GM18508 (cell line): ENCODE measurements at regions not wholly inside any gene's neighbourhood (a gene's known extent, or its start where the extent isn't known, plus 50 kb on each side); places are given as distances from the start of the nearest gene placed in this dataset.
"Not testable (repeated sequence)": the region's sequence is repeated elsewhere in the genome, so short reads cannot be mapped to it uniquely, and the experiment has no call there.

Source experiments
- ATAC-seq: cut with Tn5 transposase; IDR thresholded peaks from one replicate; pipeline ENCODE4 v1.9.1; 2021; ENCODE audit warnings: moderate number of reproducible peaks; ENCODE audit not compliant: insufficient read depth, unreplicated experiment

DNA sequence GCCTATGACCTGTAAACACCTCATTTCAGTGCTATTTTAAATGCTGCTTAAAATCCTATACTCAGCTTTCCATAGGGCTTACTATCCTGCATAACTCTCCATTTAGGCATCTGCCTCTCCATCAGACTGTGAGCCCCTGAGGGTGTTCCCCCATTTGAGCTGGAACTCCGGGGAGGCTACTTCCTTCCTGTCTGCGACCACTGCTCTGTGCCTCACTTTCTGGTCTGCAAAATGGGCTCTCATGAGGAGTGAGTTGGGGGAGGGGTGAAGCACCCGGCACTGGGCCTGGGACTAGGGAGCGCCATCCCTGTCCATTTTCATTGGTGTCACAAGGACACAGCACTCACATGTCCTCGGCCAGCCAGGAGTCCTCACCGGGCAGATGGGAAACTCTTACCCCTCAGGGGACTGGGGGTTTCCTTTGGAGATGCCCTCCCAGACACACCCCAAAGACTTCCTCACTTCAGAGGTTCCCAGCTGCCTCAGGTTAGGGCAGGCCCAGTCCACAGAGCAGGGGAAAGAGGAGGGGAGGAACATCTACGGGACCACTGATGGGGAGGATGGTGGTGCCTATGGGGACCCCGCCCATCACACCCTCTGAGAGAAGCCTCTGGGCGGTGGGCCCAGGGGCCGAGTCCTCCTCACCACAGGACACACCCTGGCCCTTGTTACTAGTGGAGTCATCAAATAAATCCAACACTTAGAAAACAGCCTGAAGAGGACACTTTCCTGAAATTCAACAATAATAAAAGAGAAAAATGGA, 134.9 kb downstream of the MATN1 start:
- ATAC-seq, result no peak

DNA sequence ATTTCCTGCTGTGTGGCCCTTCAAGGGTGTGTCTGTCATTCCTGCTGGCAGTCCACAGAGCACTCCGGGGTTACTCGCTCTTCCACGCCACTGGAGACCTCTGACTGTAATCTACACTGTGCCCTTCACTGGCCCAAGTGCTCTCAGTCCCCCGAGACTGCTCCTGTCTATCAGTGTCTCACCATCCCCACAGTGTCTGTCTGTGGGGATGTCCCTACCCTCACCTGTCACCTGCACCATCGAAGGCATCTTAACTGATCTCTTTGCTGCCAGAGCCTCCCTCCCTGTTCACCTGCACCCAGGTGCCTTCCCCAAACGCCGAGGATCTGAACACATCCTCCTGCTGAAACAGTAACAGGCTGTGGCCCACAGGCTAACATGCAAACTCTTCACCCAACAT, 136.7 kb downstream of the MATN1 start:
- no peak for ATAC-seq

DNA sequence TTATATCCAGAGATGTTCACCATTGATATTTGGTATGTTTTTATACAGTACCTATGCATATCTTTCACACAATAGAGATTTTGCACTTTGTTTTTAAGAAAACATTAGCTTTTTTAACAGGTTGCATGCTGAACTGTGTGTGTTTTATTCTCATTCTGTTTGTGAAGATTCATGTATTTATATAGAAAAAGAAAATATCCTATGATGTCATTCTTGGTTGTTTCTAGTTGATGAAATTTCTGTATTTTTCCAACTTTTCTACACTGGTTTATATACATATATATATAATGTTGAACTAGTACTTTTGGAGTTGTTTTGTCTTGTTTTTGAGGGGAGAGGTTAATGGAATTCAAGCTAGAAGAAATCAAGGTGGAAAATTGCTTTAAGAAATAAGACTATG, 143.8 kb downstream of the MATN1 start:
- no peak for ATAC-seq

DNA sequence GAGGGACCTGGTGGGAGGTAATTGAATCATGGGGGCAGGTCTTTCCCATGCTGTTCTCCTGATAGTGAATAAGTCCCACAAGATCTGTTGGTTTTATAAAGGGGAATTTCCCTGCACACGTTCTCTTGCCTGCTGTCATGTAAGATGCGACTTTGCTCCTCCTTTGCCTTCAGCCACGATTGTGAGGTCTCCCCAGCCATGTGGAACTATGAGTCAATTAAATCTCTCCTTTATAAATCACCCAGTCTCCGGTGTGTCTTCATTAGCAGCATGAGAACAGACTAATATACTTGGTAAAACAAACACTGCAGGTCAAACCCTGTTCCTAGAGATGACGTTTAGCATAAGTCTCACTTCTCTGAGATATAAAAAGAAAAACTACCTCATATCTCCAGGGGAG, 148.3 kb downstream of the MATN1 start:
- ATAC-seq, result no peak

DNA sequence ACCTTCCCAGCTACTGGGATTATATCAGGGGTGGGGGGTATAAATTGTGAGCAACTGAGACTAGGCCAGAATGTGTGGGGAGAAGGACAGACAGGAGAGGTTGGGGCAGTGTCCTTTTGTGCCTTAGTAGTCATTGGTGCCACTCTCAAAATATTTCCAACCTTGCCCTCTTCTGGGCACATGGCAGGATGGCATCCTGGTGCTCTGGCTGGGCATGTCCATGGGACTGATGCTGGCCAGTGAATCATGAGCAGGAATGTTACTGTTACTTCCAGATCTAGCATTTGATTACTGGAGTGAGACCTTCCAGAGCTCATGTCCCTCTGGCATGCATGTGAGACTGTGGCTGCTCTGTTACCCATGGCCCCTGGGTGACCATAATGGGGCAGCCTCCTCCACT, 151.2 kb downstream of the MATN1 start:
- no peak for ATAC-seq

DNA sequence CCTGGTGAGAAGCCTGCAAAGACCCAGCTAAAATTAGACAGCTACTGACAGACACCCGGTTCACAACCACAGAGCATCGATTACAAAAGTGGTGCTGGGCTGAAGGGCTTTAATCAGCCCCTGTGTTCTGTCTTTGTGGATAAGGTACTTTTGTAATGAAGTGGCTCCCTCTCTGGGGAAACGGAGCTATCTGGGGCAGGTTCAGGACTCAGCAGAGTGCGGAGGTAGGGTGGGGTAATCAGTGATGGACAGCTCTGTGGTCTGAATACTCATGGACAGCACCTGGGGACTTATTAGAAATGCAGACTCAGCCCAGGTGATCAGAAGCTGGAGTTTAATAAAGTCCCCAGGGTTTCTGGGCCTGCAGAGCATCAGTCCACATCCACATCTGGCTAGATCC, 152.0 kb downstream of the MATN1 start:
- no peak for ATAC-seq

DNA sequence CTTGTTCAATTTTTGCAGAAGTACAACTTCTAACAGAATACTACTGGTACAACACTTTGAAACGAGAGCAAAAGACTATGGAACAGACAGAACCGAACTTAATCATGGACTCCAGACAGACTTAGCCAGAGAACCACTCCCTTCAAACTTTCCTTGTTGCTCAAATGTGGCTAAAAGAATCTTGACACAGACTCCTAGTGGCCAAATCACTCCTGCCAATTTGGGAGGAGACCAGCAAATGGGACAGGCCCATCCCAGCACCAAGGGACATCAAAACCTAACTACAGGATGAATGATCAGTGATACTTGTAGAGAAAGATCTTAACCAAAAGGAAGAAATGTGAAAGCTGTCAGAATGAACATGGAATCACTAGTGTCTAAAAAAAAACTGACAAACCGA, 154.0 kb downstream of the MATN1 start:
- no peak for ATAC-seq

DNA sequence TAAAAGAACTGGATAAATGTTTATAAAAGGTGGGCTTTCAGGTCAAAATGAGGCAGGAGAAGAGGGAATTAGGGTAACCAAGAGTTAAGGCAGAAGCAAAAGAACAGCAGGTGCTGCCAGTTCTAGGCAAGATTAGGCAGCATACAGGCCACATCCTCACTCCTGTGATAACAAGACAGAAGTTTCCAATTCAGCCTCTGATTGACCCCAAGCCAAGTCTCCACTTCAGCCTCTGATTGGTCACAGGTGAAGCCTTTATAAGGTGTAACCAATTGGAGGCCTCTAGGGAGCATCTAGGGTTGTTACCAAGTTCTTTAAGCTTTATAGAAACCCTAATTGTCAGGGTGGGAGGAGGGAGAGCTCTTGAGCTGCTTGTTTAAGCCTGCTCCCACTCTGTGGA, 160.8 kb downstream of the MATN1 start:
- no peak for ATAC-seq

DNA sequence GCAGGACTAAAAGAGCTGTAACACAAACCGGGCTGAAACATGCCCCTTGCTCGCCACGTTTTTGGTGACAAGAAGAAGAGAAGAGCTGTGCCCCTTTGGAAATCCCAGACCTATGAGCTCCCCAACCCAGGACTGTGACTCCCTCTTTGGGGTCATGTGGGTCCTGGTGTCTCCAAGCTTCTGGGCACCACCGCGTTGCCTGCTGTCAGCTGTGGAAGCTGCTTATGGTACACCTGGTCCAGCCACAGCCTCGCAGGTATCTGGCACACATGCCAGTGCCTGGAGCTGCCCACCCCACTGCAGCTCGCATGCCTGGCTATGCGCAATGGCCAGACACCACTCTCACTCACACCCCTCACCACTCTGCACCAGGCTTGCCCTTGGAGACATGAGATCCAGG, 171.8 kb downstream of the MATN1 start:
- no peak for ATAC-seq

DNA sequence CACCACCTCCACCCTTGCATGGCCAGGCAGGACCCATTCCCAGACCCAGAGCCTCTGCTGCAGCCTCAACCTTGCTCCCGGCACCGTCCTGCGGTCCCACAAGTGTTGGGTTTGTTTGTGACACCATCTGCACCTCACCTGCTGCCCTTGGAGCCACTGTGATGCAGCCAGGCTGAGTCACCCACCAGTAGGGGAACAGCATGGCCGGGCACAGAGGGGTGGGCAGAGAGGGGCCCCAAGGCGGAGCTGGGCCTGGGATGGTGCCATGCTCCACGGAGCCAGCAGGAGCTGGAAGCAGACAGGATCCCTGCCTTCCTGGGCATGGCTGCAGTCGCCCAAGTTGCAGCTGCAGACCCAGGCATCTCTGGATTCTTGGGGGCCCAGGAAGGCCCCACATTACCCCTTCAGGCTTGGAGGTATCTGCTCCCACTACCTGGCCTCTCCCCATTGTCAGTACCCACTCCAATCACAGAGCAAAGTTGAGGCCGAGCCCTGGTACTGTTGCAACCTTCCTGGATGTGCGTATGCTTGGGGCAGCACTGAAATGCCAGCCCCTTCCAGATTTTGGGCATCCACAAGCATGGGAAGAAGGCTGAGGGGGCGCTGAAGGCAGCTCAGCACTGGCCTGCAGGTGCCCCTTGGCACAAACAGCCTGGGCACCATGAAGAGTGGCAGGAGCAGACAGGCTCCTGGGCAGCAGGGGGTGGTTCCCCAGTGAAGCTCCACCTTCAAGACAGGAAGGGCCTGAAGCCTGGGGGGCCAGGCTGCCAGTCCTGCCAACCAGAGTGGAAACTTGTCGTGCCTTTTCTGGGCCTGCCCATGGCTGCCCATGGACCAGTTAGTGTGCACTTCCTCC, 172.8 kb downstream of the MATN1 start:
- ATAC-seq, result no peak

DNA sequence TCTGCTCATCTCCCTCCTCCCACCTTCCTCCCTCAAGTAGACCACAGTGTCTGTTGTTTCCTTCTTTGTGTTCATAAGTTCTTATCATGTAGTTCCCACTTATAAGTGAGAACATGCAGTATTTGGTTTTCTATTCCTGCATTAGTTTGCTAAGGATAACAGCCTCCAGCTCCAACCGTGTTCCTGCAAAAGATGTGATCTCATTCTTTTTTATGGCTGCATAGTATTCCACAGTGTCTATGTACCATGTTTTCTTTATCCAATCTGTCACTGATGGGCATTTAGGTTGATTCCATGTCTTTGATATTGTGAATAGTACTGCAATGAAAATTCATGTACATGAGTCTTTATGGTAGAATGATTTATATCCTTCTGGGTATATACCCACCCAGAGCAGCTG, 173.5 kb downstream of the MATN1 start:
- ATAC-seq, result not testable (repeated sequence)

DNA sequence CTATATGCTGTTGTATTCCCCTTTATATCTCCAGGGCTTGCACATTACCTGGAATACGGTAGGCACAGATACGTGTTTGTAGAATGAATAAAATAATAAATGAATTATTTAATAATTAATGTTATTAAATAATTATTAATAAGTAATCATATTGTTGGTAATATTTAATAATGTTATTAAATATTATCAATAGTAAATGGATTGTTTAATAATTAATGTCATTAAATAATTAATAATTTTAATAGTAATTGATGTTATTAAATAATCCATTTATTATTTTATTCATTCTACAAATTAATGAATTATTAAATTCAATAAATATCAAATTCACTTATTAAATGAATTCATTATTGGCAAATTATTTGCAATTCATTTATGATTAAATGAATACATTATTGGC, 175.1 kb downstream of the MATN1 start:
- ATAC-seq, result no peak

DNA sequence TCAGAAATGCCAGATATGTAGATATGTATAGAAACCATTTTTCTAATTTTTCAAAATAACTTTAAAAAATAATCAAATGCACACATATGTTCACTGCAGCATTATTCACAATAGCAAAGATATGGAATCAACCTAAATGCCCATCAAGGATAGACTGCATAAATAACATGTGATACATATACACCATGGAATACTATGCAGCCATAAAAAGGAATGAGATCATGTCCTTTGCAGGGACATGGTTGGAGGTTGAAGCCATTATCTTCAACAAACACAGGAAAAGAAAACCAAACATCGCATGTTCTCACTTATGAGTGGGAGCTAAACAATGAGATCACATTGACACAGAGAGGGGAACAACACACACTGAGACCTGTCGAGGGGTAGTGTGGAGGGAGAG, 176.1 kb downstream of the MATN1 start:
- not testable (repeated sequence) for ATAC-seq

DNA sequence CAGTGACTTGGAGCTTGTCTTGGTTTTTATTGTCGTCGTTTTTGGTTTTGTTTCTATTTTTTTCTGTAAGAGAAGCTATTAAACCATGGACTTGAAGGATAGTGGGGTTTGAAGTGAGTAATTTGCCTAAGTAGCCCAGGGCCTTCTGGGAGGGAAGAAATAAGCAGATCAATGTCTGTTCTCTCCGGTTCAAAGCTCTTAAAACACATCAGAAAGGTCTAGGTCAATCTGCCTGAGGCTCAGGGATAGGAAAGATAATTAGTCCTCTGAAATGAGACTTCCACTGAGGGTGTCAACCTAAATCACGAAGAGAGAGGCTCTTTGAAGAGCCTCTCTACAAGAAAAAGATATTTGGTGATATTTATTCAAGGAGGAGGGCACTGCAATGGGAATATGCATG, 178.0 kb downstream of the MATN1 start:
- ATAC-seq, result no peak

DNA sequence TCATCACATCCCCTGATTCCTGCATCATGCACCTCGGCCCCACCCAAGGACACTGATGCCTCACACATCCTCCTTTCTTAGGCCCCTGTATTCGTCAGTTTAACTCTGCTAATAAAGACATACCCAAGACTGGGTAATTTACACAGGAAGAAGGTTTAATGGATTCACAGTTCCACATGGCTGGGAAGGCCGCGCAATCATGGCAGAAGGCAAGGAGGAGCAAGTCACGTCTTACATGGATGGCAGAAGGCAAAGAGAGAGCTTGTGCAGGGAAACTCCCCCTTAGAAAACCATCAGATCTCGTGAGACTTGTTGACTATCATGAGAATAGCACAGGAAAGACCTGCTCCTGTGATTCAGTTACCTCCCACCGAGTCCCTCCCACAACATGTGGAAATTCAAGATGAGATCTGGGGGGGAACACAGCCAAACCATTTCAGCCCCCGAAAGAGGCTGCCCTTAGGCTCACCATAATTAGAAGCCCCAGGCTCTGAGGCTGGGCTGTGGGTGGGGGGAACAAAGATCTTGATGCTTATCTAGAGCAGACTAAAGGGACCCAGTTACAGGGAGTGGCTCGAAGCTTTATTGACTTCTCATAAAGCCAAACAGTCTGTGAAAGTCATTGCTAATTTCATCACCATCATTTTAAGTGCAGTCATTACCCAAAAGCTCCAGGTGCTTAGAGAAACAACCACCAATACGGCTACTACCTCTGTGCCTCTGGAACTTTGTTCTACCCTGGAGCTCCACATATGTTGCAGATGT, 181.5 kb downstream of the MATN1 start:
- ATAC-seq, result no peak

DNA sequence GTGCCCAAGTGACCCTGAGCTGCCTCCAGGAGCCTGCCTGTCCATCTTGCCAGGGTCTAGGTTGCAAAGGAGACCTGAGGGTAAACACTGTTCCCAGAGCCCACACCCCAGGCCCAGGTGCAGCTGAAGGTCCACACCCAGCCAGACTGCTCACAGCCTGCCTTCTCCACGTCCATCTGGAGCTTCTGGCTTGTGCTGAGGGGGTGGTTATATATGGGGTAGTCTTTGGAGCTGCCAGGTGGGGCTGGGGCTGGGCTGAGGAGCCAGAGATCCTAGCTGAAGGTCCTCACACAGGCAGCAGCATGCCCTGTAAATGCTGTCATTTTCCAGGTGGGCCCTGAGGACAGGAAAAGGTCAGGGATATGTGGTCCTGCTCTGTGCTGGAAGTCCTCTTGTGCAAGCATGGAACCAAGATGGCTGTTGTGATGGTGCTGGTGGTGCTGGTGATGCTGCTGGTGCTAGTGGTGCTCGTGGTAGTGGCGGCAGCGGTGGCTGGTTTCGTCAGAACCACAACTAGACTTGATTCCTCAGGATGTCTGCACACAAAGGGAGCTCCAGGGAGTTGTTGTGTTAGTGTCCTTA, 182.7 kb downstream of the MATN1 start:
- no peak for ATAC-seq

DNA sequence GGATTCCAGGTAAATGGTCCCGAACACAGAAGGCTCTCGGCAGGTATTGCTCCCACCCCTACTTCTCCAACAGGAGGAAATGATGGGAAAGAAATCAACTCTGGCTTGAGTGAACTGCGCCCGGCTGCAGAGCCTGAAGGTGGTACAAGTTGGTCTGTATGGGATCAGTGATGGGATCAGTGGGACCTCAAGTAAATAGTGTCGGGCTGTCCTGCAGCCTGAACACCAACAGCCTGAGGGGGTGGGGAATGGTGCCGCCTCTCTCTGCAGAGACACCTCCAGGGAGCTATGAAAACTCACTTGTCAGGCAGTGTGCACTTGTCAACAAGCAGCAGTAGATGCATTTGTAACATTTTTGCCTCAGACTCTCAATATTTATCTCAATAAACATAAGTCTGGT, 183.5 kb downstream of the MATN1 start:
- no peak for ATAC-seq

DNA sequence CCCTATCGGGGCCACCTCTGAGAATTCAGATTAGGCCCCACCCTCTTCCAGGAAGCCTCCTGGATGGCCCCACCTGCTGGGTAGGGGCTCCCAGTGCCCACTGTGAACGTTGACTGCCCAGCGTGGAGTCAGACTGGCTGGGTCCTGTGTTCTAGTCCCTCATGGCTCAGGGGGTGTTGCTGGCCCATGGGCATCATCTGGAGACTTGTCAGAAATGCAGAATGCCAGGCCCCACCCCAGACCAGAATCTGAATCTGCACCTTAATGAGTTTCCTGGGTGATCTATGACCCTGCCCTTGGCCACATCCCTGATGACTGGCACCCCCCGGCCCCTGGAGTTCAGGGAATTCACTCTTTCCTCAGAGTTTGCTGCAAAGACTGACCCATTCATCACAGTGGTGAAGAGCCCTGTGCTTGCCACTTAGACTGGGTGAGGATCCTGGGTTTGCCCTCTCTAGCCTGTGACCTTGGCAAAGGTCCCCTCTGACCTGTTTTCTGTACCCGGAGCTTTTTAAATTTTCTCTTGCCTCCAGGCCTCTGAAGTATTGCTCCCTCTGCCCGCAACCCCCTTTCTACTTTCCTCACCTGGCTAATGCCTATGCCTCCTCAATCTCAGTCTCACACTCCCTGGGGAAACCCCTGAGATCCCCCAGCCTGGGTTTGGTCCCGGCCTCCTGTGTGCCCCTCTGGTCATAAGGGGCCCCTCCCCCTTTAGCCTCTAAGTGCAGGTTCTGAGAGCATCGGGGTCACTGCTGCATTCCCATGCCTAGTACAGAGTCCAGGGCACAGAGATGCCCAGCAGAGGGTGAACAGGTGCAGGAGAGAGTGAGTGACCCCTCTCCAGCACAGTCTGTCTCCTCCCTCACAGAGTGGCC, 184.2 kb downstream of the MATN1 start:
- ATAC-seq, result no peak

DNA sequence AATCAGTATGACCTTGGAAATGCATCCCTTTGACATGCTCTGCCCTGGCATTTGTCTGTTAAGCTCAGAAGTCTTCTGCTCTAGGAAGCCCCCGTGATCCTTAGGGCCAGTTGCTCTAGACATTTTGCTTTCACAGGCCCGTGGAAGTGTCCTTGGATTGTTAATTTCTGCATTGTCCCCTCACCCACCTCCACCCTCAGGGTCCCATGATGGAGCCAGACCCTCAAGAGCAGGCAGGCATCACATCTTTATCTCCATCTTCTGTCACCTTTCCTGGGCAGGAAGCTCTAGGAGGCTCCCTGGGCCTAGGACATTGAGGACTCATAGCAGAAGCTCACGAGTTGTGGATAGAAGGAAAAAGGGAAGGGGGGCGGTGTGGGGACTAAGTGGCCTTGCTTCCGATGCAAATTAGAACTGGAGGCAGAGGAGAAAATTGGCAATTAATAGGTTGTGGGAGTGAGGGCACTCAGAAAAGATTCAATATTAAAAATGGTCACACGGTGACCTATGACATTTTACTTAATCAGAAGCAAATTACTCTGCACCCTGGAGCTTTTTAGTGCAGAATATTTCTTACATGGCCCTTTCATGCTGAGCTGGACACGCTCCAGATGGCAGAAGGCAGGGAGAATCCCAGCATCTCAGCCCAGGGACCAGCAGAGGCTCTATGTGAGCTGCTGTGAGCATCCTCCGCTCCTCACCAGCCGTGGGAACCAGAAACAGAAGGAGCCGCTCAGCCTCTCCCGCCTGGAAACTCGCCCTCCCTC, 185.0 kb downstream of the MATN1 start:
- ATAC-seq, result no peak
